Lower leg skin (tissue), 4 donors: ENCODE measurements at regions not wholly inside any gene's neighbourhood (a gene's known extent, or its start where the extent isn't known, plus 50 kb on each side); places are given as distances from the start of the nearest gene placed in this dataset.

Source experiments
- DNase-seq, 2 donors: peaks; one replicate each; pipeline ENCODE4 v3.0.0-alpha.2; 2019; ENCODE audit warnings: low spot score in 2 of 2
- H3K4me3 ChIP-seq: fragments of 200-600 bp; sonication (generic); 2 replicates; pipeline ENCODE4 v1.5.1; 2017; ENCODE audit warnings: mild to moderate bottlenecking, low read depth; ENCODE audit not compliant: poor library complexity, severe bottlenecking
- POLR2A ChIP-seq, 2 donors: fragments of 450-650 bp; IDR thresholded peaks; one replicate each; pipeline ENCODE4 v1.6.1; 2016 to 2017; ENCODE audit warnings: antibody characterized with exemption in 2 of 2, mild to moderate bottlenecking in 1 of 2, moderate library complexity in 1 of 2
- WGBS, 2 donors: methylation state at CpG; one replicate each; pipeline ENCODE4 v1.1.5; 2018; 5-methylcytosine and 5-hydroxymethylcytosine counted together
- intact Hi-C: fragments of 100-400 bp; cut with DNase I; formaldehyde crosslinking; loops from one replicate; pipeline ENCODE4 v1.15.0; 2023; ENCODE audit warnings: low total_unique reads
- TF ChIP-seq, protein P1 (sequence below), 3 donors: fragments of 450-650 bp; IDR thresholded peaks; one replicate each; pipeline ENCODE4 v1.5.1; 2016; ENCODE audit warnings: antibody characterized with exemption in 3 of 3, mild to moderate bottlenecking in 3 of 3, moderate library complexity in 2 of 3

DNA sequence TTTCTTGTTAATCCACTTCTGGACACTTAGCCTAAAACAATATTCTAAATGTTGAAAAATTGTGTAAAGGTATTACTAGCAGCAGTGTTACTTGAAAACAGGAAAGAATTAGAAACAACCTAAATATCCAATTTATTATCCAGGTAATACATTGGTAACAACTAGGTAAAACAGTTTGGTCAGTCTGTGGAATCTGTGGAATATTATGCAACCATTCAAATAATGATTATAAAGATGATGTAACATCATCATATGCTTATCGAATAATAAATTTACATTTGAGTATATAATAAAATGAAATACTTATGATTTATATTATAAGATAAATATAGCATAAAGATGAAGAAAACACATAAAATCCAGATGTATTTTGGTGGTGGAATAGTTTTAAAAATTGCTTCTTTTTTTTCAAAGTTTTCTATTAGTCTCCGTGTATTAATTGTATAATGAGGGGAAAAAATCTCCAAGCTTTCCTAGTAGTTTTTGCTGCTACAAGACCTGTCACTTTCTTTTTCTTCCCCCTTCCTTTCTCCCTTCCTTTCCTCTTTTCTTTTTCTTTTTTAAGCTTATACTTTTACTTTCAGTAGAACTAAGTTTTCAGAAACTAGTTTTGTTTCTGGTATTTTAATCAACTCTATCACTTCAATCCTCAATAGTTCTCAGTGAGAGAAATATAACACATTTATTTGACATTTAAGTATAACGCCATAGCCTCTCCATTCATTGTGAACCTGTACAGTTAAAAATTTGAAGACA lies 197.8 kb upstream of the HMCN1 start:
- no peak for DNase-seq
- 84 to 96% methylated on average over 3 of the region's 3 CpGs for WGBS, 2 donors
- H3K4me3 ChIP-seq, result no peak overlapping the region
- intact Hi-C loops, result no loop called here
- no peak for TF ChIP-seq POLR2A (IDR thresholded peaks at IDR 0.05)
- TF ChIP-seq, protein P1, sequence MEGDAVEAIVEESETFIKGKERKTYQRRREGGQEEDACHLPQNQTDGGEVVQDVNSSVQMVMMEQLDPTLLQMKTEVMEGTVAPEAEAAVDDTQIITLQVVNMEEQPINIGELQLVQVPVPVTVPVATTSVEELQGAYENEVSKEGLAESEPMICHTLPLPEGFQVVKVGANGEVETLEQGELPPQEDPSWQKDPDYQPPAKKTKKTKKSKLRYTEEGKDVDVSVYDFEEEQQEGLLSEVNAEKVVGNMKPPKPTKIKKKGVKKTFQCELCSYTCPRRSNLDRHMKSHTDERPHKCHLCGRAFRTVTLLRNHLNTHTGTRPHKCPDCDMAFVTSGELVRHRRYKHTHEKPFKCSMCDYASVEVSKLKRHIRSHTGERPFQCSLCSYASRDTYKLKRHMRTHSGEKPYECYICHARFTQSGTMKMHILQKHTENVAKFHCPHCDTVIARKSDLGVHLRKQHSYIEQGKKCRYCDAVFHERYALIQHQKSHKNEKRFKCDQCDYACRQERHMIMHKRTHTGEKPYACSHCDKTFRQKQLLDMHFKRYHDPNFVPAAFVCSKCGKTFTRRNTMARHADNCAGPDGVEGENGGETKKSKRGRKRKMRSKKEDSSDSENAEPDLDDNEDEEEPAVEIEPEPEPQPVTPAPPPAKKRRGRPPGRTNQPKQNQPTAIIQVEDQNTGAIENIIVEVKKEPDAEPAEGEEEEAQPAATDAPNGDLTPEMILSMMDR (IDR thresholded peaks at IDR 0.05), result no peak

DNA sequence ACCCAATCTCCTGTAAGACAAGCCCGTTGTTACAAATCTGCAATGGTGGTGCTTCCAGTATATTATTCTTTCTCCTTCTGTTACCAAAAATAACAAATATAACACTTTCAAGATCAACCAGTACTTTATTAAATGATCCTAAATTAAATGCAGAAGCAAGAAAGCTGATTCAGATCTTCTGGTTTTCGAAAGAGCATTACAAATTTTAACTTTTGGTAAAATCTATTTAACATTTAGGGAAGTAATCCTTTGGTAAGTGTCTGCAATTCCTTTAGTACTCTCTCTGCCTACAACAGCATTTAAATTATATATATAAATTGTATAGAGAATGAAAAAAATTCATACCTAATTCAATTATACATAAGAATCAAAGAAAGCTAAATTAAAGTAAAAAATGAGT lies 198.6 kb upstream of the HMCN1 start:
- 76 to 82% methylated on average over 2 of the region's 2 CpGs for WGBS, 2 donors
- TF ChIP-seq POLR2A (IDR thresholded peaks at IDR 0.05), result no peak
- TF ChIP-seq, protein P1 (IDR thresholded peaks at IDR 0.05), result no peak
- no peak for DNase-seq
- H3K4me3 ChIP-seq, result no peak overlapping the region
- intact Hi-C loops, result no loop called here

DNA sequence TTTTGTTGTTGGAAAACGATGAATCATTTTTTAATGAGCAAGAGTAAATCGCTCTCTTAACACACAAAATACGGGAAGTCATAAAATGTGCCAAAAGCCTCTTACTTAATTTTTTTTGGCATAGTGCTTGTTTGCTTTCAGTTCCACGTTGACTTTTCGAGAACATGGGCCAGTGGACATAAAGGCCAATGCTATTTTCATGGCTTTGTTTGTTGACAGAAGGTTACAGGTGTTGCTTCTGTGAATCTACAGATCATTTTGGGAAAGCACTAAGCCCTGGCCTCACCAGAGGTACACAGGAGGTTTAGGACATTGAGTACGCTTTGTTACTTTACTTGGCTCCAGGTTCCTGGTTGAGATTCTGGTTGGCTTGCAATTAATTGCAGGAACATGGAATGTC lies 199.4 kb upstream of the HMCN1 start:
- intact Hi-C loops, result no loop called here
- 27 to 32% methylated on average over 6 of the region's 6 CpGs for WGBS, 2 donors
- no peak for DNase-seq
- TF ChIP-seq POLR2A (IDR thresholded peaks at IDR 0.05), result no peak
- TF ChIP-seq, protein P1 (IDR thresholded peaks at IDR 0.05), result no peak
- H3K4me3 ChIP-seq, result no peak overlapping the region

DNA sequence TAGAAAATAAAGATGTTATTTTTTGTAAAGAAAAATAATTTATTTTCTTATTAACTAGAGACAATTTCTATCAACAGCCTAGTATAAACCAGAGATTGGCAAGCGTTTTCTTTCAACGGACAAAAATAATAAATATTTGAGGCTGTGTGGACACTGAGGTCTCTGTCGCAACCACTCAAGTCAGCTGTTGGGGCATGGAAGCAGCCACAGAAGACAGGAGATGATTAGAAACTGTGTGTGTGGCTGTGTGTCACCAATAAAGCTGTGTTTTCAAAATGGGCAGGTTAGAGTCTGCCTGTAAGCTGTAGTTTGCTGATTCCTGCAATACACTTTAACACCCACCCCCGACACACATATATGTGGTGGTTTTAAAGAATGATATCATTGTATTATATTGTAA lies 200.6 kb upstream of the HMCN1 start:
- TF ChIP-seq, protein P1 (IDR thresholded peaks at IDR 0.05), result no peak
- no peak for TF ChIP-seq POLR2A (IDR thresholded peaks at IDR 0.05)
- no peak for DNase-seq
- WGBS, 2 donors, result 81 to 92% methylated on average over 4 of the region's 4 CpGs
- no peak overlapping the region for H3K4me3 ChIP-seq
- intact Hi-C loops, result no loop called here

DNA sequence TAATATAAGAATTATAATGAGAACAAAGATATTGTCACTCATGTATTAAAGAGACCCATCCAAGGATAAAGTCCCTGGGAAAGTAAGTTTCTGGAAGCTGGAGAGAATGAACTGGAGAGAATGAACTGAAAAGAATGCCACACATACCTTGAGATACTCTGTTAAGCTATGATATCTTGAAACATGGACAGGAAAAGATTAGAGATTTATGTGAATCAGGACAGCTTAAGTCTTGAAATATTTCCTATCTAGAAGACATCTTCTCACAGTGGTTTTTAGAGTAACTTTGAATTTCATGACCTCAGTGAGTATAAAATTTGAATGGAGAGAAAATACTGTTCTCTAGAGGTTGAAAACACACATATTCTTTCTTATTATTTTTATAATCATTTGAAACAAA lies 201.3 kb upstream of the HMCN1 start:
- intact Hi-C loops, result no loop called here
- no peak for DNase-seq
- H3K4me3 ChIP-seq, result no peak overlapping the region
- TF ChIP-seq POLR2A (IDR thresholded peaks at IDR 0.05), result no peak

DNA sequence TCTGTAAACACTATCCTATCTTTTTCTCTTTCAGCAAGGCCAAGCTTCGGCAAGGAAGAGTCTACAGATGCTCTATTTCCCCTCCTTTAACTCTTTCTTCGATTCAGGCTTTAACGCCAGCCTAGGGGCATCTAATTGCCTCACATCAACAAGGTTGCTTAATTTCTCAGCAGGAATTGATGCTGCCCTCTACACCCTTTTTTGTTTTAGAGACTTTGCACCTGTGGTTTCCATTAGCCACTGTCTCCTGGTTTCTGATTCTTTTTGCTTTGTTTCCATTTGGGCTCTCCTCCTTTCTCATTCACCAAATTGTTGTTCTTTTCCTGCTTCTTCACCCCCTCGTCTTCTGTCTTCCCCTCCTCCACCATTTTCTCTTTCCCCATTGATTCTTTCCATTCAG lies 202.4 kb upstream of the HMCN1 start:
- intact Hi-C loops, result no loop called here
- TF ChIP-seq, protein P1 (IDR thresholded peaks at IDR 0.05), result no peak
- TF ChIP-seq POLR2A (IDR thresholded peaks at IDR 0.05), result no peak
- no peak overlapping the region for H3K4me3 ChIP-seq
- WGBS, 2 donors, result 89 to 92% methylated on average over 4 of the region's 4 CpGs
- no peak for DNase-seq
